ENCODE measurements at regions not wholly inside any gene's neighbourhood (a gene's known extent, or its start where the extent isn't known, plus 50 kb on each side); places are given as distances from the start of the nearest gene placed in this dataset.
"Not testable (repeated sequence)": the region's sequence is repeated elsewhere in the genome, so short reads cannot be mapped to it uniquely, and the experiment has no call there.

GRCh38 chr2:16950436-16950835 lies 284.8 kb upstream of the CYRIA start:
- no peak for DNase-seq

DNA sequence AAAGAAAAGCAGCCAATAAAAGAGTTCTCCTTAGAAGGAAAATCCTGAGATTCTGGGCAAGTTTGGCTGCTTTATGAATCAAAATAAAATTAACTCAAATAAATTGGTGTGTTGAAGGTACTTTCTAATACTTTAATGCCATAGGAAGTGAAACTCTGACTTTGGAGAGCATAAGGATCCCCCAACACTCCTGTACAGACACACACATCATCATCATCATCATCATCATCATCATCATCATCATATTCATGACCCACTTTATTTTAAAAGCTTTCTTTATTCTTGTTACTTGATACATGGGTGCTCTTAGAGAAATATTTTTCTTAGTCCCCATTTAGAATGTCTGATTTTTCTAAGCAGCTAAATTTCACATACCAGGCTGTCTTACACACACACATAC lies 283.1 kb upstream of the CYRIA start:
- DNase-seq, result no peak

DNA sequence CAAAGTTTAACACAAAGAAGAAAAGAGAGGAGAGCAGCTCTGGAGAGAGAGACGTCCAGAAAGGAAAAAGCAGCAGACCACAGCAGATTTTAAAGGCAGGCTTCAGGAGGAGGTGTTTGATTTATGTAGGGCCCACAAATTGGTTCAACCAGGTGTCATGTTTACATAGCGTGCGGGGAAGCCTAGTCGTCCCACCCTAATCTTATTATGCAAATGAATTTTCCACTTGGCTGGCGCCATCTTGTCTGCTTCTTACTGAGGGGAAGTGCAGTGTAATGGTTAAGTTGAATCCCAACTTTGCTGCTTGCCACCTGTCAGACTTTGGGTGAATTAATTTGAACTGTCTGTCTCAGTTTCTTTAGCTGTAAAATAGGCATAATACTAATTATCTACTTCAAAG lies 282.4 kb upstream of the CYRIA start:
- DNase-seq, result peak; percentile 71

DNA sequence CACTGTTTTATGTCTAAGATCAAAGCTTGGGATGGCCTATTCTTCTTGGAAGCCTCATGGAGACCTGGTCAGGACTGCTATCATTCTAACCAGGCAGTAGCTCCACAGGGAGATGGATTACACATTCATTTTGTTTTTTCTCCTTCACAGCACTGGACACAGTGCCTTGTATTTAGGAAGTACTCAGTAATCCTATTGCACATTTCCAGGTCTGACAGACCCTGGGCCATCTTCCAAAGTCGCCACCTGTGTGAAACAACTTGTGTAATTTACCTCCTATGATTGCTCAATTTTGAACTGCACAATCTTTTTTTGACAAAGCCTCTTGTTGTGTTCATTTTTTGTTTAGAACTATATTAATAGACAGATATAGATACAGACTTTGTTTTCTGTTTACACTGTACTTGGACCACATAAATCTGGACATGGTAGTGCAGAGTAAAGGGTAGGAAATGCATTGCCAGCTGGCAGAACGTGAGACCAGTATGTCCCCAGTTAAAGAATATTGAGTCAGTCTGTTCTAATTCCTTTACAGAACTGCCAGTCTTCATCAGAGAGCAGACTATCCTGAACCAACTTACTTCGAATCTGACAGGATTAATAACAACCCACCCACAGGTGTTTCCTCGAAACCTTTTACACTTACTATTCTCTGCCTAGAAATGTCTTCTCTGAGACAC lies 277.8 kb upstream of the CYRIA start:
- no peak for DNase-seq

- no peak for DNase-seq
Observed at GRCh38 chr2:16940214-16940613, 274.6 kb upstream of the CYRIA start.

GRCh38 chr2:16939771-16940170 lies 274.1 kb upstream of the CYRIA start:
- no peak for DNase-seq

GRCh38 chr2:16933355-16933754 lies 267.7 kb upstream of the CYRIA start:
- DNase-seq, result peak; percentile 29

DNA sequence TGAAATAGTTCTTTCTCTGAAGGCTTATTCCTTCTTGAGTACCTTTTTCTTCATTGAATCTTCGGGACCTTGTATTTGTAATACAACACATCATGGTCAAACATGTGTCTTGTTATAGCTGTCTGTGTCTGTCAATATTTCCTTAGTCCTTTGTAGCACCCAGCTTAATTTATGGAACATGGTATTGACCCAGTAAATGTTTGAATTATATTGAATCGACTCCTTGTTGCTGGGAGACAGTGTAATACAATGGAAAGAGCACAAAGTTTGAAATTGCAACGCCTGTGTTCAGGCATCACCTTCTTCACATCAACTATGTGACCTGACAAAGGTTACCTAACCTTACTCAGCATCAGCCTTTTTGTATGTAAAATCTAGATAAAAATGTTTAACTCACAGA lies 267.2 kb upstream of the CYRIA start:
- DNase-seq, result no peak

DNA sequence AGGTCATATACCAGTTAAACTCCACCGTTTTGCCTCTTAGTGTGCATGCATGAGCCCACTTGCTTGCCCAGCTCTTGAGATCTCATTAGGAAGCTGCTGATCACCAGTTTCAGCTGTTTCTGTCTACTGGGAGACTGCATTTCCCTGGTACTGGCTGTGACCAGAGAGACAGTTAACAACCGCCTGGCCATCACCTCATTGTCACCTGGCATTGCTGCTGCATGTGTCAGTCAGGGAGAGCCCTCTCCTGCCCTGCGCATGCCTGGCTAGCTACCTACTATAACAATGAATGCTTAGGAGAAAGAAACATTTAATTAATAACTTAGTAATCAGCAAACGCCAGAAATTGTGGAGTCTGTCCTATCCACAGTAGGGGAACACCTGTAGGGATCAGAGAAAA lies 265.8 kb upstream of the CYRIA start:
- no peak for DNase-seq

GRCh38 chr2:16927398-16927797 lies 261.8 kb upstream of the CYRIA start:
- DNase-seq, result no peak

GRCh38 chr2:16925145-16925544 lies 259.5 kb upstream of the CYRIA start:
- no peak for DNase-seq

DNA sequence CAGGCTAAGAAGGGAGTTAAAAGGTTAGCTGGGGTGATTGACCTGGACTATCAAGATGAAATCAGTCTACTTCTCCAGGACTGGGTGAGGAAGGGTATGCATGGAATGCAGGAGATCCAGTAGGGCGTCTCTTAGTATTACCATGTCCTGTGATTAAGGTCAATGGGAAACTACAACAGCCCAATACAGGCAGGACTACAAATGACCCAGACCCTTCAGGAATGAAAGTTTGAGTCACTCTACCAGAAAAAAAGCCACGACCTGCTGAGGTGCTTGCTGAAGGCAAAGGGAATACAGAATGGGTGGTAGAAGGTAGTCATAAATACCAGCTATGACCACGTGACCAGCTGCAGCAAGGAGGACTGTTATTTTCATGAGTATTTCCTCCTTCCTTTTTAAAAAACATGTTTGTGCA lies 249.7 kb upstream of the CYRIA start:
- DNase-seq, result not testable (repeated sequence)

DNA sequence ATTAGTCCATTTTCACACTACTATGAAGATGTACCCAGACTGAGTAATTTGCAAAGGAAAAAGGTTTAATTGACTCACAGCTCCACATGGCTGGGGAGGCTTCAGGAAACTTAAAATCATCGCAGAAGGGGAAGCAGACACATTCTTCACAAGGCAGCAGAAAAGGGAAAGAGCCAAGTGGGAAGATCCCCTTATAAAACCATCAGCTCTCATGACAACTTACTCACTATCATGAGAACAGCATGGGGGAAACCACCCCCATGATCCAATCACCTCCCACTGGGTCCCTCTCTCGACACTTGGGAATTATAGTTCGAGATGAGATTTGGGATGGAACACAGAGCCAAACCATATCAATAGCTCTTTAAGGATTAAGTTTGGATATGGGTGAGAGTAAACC lies 246.1 kb upstream of the CYRIA start:
- DNase-seq, result no peak

DNA sequence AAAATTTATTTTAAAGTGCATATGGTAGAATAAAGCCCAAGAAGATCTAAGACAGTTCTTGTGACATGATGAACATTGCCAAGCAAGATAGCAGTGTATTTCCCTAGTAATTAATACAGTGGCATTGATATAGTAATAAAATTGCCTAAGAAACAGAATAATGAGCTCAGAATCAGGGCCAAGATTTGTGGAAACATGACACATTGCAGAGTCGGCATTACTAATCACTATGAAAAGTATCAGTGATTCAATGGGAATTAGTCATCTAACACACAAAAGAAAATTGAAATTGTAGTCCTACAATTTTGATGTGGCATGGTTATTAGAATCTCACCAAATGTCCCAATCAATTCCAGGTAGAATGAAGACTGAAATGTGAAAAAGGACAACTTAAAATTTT lies 243.0 kb upstream of the CYRIA start:
- DNase-seq, result no peak

DNA sequence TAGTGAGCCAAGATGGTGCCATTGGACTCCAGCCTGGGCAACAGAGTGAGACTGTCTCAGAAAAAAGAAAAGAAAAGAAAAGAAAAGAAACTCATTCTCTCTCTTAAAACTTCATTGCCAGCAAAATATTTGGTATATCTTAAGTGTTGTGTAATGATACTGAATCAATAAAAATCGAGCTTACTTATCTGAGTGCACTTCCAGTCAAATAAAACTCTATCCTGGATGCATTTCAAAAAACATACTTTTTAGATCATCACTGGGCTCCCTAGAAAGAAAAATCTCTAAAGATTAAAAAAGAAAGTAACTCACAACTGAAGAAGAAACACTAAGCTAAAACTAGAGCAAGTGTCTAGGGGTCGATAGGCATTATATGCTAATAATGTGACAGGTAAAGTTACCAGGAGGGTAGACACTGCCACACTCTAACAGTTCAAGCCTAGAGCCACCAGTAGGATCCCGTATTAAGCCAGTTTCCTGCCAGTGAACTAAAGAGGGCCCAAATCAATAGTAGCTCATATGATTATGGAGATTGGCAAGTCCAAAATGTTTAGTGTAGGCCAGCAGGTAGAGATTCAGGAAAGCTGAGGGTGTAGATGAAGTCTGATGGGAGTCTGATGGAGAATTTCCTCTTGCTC lies 242.1 kb upstream of the CYRIA start:
- no peak for DNase-seq

- not testable (repeated sequence) for DNase-seq
Observed at GRCh38 chr2:16905325-16905724, 239.7 kb upstream of the CYRIA start.

GRCh38 chr2:16900405-16901025 lies 234.9 kb upstream of the CYRIA start:
- no peak for DNase-seq

DNA sequence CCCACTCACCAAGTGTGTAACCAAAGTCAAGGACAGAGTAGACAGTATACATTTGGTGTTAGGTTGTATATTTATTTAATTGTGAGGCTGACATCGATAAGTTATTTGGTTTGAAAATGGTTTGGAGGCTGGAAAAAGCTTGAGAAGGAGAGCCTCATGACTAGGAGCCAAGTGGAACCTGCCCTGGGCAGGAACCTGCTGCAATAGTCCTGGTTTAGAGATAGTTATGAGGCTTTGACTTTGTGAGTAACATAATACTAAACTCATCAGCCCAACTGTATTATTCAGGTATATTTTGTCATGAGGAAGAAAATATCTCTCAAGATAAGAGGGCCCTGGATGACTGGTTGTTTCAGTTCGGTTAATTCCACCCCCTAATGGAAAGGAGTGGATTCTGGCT lies 234.3 kb upstream of the CYRIA start:
- DNase-seq, result no peak

DNA sequence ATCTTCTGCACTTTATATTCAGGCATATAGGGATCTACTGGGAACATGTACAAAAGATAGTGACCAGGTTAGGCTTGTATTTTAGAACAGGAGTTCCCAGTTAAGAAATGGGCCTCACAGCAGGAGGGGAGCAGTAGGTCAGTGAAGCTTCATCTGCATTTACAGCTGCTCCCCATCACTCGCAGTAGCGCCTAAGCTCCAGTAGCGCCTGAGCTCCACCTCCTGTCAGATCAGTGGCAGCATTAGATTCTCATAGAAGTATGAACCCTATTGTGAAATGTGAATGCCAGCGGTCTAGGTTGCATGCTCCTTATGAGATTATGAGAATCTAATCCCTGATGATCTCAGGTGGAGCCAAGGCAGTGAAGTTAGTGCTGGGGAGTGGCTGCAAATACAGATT lies 224.4 kb upstream of the CYRIA start:
- DNase-seq, result no peak

DNA sequence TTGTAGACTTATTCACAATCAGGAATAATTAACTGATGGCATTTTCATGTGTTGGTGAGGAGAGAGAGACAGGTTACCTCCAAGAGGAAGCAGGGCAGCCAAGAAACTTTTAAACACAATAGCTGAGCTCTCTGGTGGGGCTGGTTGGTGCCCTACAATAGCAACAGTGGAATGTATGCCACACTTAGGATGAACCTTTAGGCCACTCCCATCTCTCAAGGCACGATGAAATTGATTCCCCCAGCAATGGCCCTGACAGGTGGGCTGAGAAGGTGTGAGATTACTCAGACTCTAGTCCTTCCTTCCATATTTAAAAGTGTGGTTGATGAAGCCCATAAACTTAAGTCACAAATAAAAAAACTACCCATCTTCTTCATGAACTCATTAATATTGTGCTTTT lies 219.4 kb upstream of the CYRIA start:
- DNase-seq, result no peak

- DNase-seq, result peak; percentile 13
Observed at GRCh38 chr2:16882706-16883105, 217.1 kb upstream of the CYRIA start.

- no peak for DNase-seq
Observed at GRCh38 chr2:16881122-16881521, 215.5 kb upstream of the CYRIA start.

DNA sequence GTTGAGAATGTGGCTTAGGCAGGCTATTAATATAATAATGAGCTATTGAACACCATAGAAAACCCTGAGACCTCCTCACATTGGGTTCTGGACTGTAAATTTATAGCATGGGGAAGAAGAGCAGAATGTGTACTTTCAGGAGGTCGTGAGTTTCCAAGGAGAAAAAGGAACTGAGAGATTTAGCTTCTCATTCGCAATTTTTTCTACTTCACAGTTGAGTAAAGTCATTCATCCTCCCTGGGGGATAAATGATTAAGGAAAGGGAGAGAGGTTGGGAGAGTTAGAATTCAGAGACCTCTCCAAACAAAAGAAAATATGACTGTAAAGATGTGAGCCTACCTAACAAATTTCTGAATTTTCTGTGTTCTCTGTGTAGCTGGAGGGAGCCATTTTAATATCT lies 205.8 kb upstream of the CYRIA start:
- no peak for DNase-seq

- DNase-seq, result no peak
Observed at GRCh38 chr2:16870491-16871076, 204.9 kb upstream of the CYRIA start.
